ENCODE measurements at regions not wholly inside any gene's neighbourhood (a gene's known extent, or its start where the extent isn't known, plus 50 kb on each side); places are given as distances from the start of the nearest gene placed in this dataset.

- no peak for DNase-seq
These were observed 80.2 kb upstream of the PKDCC start for GRCh38 chr2:41967476-41968181.

DNA sequence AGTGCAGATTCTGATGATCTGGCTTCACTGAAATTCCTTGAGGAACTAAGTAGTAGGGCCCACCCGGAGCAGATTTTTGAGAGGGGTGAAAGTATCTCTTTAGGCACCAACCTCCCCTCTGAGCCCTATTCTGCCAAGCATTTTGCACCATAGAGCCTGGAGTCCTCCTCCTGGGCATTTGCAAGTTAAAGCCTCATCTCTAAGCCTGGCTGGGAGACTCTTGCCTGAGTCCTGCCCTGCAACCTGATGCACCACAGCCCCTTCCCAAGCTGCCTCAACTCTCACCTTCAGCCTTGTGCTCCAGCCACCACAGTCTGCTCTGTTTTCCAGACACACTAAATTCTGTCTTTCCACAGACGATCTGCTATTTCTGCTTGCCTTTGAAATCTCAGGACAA, 79.6 kb upstream of the PKDCC start:
- DNase-seq: no peak

DNA sequence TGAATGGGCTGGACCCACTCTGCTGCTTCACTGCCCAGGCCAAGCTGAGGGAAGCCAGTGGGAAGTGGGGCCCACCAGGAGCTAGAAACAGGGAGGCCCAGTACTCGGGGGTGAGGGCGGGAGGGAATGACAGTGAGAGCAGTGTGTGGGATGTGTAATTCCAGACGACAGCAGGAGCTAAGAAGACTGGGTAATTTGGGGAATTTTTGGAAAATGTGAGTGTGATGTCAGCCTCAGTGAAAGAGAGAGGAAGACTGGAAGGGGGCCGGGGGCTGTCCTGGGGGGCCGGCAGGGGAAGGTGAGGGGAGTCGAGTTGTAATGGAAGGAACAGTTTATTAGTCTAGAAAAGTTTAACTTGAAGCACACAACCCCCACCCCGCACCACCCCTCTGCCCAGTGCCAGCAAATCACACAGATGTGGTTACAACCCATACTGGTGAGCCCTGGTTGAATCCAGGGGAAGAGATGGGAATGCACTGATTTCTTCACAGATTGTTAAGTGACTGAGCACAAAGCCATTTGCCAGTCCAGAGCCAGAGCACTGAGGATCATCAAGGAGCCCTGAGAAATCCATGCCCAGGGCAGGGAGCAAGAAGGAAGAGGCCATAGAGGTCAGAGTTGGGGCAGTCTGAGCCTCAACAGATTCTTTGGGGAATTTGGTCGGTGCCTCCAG, 76.7 kb upstream of the PKDCC start:
- DNase-seq: no peak

DNA sequence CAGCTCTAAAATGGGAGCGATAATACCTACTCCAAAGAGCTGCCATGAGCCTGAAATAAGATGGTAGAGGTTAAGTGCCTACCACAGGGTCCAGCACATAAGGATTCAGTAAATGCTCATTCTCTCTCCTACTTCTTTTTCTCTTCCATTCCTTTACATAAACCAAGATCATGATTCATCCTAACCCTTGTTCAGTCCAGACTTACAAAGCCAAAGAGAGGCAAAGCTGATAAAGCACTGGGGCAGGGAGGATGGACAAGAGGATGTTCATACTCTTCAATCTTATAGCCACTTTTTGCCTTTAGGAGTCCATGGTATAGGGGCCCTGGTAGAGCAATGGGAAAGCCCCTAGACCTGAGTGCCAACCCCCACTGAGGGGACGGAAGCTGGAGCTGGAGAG, 75.6 kb upstream of the PKDCC start:
- no peak for DNase-seq

DNA sequence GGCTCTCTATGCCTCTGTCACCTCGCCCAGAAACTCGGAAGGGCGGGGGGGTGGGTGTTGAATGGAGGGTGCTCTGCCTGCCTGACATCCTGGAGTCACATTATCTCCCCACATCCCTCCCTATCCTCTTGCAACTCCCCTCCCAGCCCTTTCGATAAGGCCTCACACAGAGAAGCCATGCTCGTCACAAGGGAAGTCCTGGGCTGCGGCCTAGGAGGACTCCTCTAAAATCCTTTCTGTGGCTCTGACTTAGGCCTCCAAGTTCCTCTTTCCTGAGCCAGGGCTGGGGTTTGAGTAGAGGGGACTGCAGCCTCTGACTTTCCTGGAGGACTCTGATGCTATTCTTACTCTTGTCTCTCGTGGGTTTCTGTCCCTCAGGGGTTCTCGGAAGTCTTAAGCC, 75.0 kb upstream of the PKDCC start:
- DNase-seq: no peak

- DNase-seq: no peak
These were observed 74.0 kb upstream of the PKDCC start for GRCh38 chr2:41973871-41974270.

DNA sequence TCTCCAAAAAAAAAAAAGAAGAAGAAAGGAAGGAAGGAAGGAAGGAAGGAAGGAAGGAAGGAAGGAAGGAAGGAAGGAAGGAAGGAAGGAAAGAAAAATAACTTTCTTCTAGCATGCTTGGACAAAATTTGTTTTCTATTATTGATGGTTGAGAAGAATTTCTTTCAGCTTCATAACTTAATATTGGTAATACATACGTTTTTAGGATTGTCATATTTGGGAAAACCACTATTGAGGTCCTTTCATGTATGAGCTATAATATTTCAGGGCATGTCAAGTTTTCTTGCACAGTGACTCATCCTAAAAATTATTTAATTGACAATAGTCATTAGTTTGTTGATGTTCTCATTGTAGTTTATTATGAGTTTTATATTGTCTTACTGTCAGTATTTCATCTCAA, 66.4 kb upstream of the PKDCC start:
- no peak for DNase-seq

GRCh38 chr2:41985573-41986095, 62.2 kb upstream of the PKDCC start:
- no peak for DNase-seq

DNA sequence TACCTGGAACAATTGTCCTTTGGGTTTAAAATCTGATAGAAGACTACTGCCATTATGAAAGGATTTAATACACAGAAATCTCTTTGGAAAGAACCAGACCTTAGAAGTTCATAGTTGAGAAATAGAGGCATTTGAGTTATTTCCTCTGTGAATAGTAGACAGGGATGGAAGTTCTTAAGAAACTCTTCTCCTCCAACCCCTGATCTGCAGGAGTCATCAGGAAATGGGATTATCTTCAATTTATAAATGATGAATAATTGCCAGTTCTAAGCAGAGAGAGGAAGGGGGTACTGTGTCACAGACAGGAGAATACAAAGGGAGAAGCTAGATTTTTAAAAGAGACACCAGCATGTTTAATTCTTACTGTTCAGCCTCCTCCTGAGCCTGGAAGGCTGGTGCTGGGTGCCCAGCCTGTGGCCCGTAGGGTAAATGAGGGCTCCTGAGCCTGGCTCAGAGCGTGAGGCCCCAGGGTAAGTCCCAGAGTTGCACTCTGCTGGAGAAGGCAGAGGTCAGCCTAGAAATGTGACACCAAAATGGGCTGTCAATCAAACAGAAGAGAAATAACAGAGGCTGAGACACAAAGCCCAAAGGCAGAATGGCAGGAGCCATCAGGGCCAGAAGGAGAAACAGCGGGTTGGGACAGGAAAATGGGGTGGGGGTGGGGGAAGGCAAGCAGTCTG, 58.2 kb upstream of the PKDCC start:
- DNase-seq: no peak

- DNase-seq: no peak
These were observed 57.6 kb upstream of the PKDCC start for GRCh38 chr2:41990245-41990644.

DNA sequence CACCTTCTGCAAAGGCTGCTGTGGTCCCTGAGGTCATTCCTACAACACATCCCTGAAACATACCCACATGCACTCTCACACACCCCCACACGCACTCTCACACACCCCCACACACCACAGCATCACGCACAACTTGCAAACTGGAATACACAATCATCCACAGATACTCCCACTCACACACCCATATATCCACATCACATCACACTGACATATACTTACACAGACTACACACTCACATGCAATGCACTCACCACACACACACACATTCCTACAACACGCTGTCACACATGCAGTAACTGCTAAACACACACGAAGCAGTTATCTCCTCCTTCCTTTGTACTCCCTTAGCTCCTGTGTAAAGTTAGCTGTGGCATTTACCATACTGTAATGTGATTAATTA, 57.1 kb upstream of the PKDCC start:
- no peak for DNase-seq

DNA sequence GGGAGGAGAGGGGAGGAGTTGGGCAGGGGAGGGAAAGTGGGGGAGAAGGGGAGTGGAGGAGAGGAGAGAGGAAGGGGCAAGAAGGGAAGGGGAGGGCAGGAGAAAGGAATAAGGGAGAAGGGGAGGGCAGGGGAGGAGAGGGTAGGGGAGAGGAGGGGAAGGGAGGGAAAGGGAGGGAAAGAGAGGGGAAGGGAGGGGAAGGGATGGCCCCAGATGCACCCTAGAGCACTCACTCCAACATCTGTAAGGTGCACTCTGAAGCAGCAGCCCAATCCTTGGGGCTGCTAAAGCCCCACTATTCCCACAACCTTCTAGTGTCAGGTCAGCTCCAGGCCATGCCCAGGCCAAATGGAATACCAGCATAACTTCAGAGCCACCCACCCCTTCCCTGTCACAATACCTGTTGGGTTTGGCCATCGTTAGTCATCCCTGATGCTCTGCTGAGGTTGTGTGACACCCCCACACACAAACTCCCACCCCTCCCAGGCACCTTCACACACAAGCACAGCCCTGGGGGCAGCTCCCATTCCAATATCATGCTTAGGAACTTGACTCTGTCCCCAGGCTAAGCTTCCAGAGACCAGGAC, 55.7 kb upstream of the PKDCC start:
- no peak for DNase-seq

- no peak for DNase-seq
These were observed 55.0 kb upstream of the PKDCC start for GRCh38 chr2:41992671-41993434.

DNA sequence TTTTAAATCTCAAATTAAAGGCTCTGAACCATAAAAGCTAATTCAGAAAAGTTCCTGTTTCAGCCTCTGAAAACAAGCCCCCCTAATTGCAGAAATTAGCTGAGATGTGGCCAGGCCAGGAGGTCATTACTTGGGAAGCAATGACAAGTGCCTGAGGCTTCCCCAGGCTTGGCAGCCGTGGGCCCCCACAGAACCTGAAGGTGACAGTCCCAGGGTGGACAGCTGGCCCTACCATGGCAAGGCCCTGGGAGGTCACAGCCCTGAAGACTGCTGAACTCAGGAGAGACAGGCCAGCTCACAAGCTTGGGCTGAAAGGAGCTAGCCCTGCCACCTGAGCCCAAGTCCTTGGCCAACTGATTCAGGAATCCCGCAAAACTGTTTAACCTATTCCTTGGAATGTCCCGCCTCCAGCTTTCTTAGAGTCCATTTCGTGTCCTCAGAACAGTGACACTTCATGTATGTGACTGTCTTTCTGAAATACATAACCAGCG, 54.3 kb upstream of the PKDCC start:
- DNase-seq: no peak

DNA sequence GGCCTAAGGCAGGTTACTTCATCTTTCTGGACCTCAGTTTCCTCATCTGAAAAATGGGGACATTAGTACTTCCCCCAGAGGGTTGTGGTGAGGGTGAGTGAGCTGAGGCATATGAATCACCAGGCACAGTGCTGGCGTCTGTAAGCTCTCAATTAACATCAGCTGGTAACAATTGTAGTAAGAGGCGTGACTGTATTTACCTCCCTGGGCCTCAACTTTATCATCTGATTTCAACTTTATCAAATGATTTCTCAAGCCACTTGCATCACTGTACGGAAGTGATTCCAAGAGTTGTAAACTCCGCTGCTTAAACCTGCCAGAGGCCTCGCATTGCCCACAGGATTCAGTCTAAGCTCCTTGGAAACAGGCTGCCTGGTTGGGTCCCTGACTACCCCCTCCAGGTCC, 53.6 kb upstream of the PKDCC start:
- no peak for DNase-seq

- DNase-seq: no peak
These were observed 53.2 kb upstream of the PKDCC start for GRCh38 chr2:41994661-41995060.

DNA sequence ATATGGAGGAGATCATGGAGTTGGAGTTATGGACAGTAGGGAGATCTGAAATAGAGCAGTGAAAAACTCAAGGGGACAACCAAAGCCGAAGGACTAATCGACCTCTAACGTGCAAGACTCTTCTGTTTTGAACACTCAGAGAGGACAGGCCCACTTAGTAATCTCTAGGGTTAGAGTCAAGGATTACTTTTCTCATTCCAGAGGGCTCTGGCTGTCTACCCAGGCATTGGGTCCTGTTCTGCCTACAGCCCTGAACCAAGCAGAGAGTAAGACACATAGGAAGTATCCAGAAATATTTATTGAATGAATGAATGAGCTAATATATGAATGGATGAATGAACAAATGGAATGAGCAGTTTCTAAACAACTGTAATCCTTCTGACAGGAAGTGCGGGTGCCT, 50.3 kb upstream of the PKDCC start:
- DNase-seq: no peak
